Endothelial cell of umbilical vein (primary cell): ENCODE measurements at regions not wholly inside any gene's neighbourhood (a gene's known extent, or its start where the extent isn't known, plus 50 kb on each side); places are given as distances from the start of the nearest gene placed in this dataset.

Source experiments
- BruUV-seq: library from RNA; stranded (reverse); fragments of 400-500 nt; replicated peaks from 2 replicates; lab custom pipeline; 2021; lab: Mats Ljungman, UMichigan
- CTCF ChIA-PET: fragments of 300-600, 350-600 bp; sonication (Branson Sonifier 250); formaldehyde crosslinking; loops from one replicate; lab custom pipeline; 2021; ENCODE audit warnings: antibody characterized with exemption, inconsistent platforms; lab: Charles Lee
- POLR2A ChIA-PET: fragments of 300-600, 350-600 bp; sonication (Branson Sonifier 250); formaldehyde crosslinking; loops from one replicate; lab custom pipeline; 2021; ENCODE audit warnings: antibody characterized with exemption, inconsistent platforms; lab: Charles Lee
- DNase-seq: peaks from one replicate; pipeline ENCODE4 v3.0.0-alpha.2; 2011; ENCODE audit warnings: low read depth, low spot score
- FAIRE-seq: peaks from 2 replicates; lab custom pipeline; 2011; peaks lifted over from hg19 to GRCh38; lab: Jason Lieb, UNC
- H2AFZ ChIP-seq: 2 replicates; pipeline ENCODE4 v1.6.0; 2012; ENCODE audit warnings: low read depth, low read length, control low read depth, inconsistent platforms
- H3K27ac ChIP-seq: 2 replicates; pipeline ENCODE4 v1.5.1; 2011; ENCODE audit warnings: low read depth, mild to moderate bottlenecking, control low read depth, low read length, moderate library complexity; ENCODE audit not compliant: insufficient read depth
- H3K27me3 ChIP-seq, 2 experiments: 2 replicates each; pipeline versions ENCODE4 v1.6.0 to v1.6.1; 2011; ENCODE audit warnings: low read length in 2 of 2, mixed read lengths in 1 of 2; ENCODE audit not compliant: control insufficient read depth in 2 of 2, insufficient read depth in 2 of 2
- H3K36me3 ChIP-seq, 2 experiments: 2 replicates in 1 of 2; 3 replicates in 1 of 2; pipeline ENCODE4 v1.5.1; 2011; ENCODE audit warnings: low read length in 2 of 2, mild to moderate bottlenecking in 1 of 2, moderate library complexity in 1 of 2; ENCODE audit not compliant: control insufficient read depth in 2 of 2, insufficient read depth in 2 of 2; ENCODE audit errors: extremely low read depth in 1 of 2
- H3K4me1 ChIP-seq: 3 replicates; pipeline ENCODE4 v1.5.1; 2011; ENCODE audit warnings: mild to moderate bottlenecking, low read length; ENCODE audit not compliant: control insufficient read depth, insufficient read depth; ENCODE audit errors: extremely low read depth
- H3K4me2 ChIP-seq: 2 replicates; pipeline ENCODE4 v1.6.1; 2011; ENCODE audit warnings: low read length, control low read depth, mixed read lengths; ENCODE audit not compliant: insufficient read depth
- H3K4me3 ChIP-seq, 3 experiments: fragments of 200-600 bp in 1 of 3; sonication (generic), shearing (Covaris generic) in 1 of 3; replicated peaks in 1 of 3; 2 replicates each; pipeline ENCODE4 v1.5.1; 2011 to 2016; ENCODE audit warnings: control low read depth in 3 of 3, low read length in 3 of 3, mild to moderate bottlenecking in 2 of 3, inconsistent platforms in 1 of 3, low read depth in 1 of 3, moderate library complexity in 1 of 3; ENCODE audit not compliant: insufficient read depth in 1 of 3
- H3K79me2 ChIP-seq: 2 replicates; pipeline ENCODE4 v1.6.0; 2012; ENCODE audit warnings: low read length, inconsistent platforms; ENCODE audit not compliant: control insufficient read depth, insufficient read depth
- H3K9ac ChIP-seq: replicated peaks from 2 replicates; pipeline ENCODE3; 2011; ENCODE audit warnings: low read length, control low read depth; ENCODE audit not compliant: insufficient read depth; ENCODE audit errors: extremely low read depth
- H3K9me1 ChIP-seq: replicated peaks from 3 replicates; pipeline ENCODE4 v1.6.0; 2011; ENCODE audit warnings: mild to moderate bottlenecking, low read length; ENCODE audit not compliant: control insufficient read depth, insufficient read depth; ENCODE audit errors: extremely low read depth
- H3K9me3 ChIP-seq: replicated peaks from 2 replicates; pipeline ENCODE4 v1.5.1; 2012; ENCODE audit warnings: low read length, inconsistent platforms; ENCODE audit not compliant: control insufficient read depth, insufficient read depth
- H4K20me1 ChIP-seq: replicated peaks from 2 replicates; pipeline ENCODE3; 2011; ENCODE audit warnings: mild to moderate bottlenecking, low read length; ENCODE audit not compliant: control insufficient read depth, insufficient read depth; ENCODE audit errors: extremely low read depth
- CTCF ChIP-seq, 2 donors: IDR thresholded peaks; 1 replicate in 1 of 2; 2 replicates in 1 of 2; pipeline ENCODE4 v1.5.1; 2011; ENCODE audit warnings: low read length in 2 of 2, mild to moderate bottlenecking in 2 of 2, moderate library complexity in 2 of 2, control low read depth in 1 of 2, inconsistent platforms in 1 of 2, low read depth in 1 of 2; ENCODE audit not compliant: insufficient read depth in 1 of 2; ENCODE audit errors: extremely low read depth in 1 of 2
- EZH2 ChIP-seq: IDR thresholded peaks from 2 replicates; pipeline ENCODE4 v1.6.1; 2012; ENCODE audit warnings: borderline replicate concordance, low read depth, mild to moderate bottlenecking, moderate library complexity, low read length, inconsistent platforms; ENCODE audit not compliant: severe bottlenecking
- GATA2 ChIP-seq: IDR thresholded peaks from 2 replicates; pipeline ENCODE4 v1.7.0; 2011; ENCODE audit warnings: low read depth, mild to moderate bottlenecking, moderate library complexity, mixed read lengths, low read length; ENCODE audit not compliant: insufficient read length, insufficient read depth
- MAX ChIP-seq: IDR thresholded peaks from 2 replicates; pipeline ENCODE4 v1.6.1; 2011; ENCODE audit not compliant: insufficient read depth, insufficient read length
- MYC ChIP-seq: IDR thresholded peaks from one replicate; pipeline ENCODE4 v1.6.1; 2011; ENCODE audit warnings: mild to moderate bottlenecking, low read depth, low read length
- POLR2A ChIP-seq: IDR thresholded peaks from 2 replicates; pipeline ENCODE4 v1.6.1; 2012; ENCODE audit warnings: low read depth, mild to moderate bottlenecking, control low read depth, low read length
- dilution Hi-C: fragments of 300-500 bp; cut with MboI; formaldehyde crosslinking; loops from one replicate; pipeline ENCODE4 v1.15.0; 2019; ENCODE audit warnings: low sequenced_read_pairs; ENCODE audit not compliant: extremely low pct_ligation_motif_present
- intact Hi-C: fragments of 100-400 bp; cut with micrococcal nuclease; formaldehyde crosslinking; loops from one replicate; pipeline ENCODE4 v1.10.0; 2022

DNA sequence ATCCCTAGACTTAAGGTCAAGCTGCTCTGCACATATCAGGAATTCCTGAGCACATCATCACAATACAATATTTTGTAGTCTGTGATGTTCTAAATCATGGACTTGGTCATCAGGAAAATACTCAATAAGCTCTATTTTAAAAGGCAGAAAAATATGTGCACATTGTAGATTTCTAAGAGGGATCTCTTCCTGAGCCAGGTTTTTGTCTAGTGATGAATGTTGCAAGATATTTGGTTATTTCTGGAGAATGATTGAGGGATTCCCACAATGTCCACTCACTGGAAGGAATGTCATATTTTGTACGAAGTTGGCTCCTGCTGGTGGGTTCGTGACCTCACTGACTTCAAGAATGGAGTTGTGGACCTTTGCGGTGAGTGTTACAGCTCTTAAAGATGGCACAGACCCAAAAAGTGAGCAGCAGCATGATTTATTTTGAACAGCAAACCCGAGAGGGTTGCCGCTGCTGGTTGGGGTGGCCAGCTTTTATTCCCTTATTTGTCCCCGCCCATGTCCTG, 300.9 kb upstream of the DCN start:
- H3K9ac ChIP-seq: no peak overlapping the region
- POLR2A ChIA-PET: no interaction called here
- H3K4me3 ChIP-seq: no peak overlapping the region
- TF ChIP-seq EZH2 (no peak), MYC (no peak), MAX (no peak), POLR2A (no peak), CTCF (IDR thresholded peaks at IDR 0.05; ENCODE audit: extremely low read depth in 1 of 2, insufficient read depth in 1 of 2, low read depth in 1 of 2, low read length in 2 of 2) (no peak), GATA2 (no peak)
- no peaks in the 10 kb centered on the region for H4K20me1 ChIP-seq
- H3K27me3 ChIP-seq: no peaks in the 10 kb centered on the region
- H3K36me3 ChIP-seq: no peaks in the 10 kb centered on the region
- H3K9me3 ChIP-seq: no peaks in the 10 kb centered on the region
- no peak overlapping the region for H3K4me2 ChIP-seq
- no peaks in the 10 kb centered on the region for H3K4me1 ChIP-seq
- DNase-seq (no peak), FAIRE-seq (no peak)
- no peaks in the 10 kb centered on the region for H3K9me1 ChIP-seq
- CTCF ChIA-PET: interaction anchor here (0.9 to 1.0 kb wide), 2 partner anchors 13 to 102 kb away, joined by 4 read pairs; no protein-coding TSS in a partner anchor
- intact Hi-C loops: no loop called here
- no peak overlapping the region for H3K27ac ChIP-seq
- no TSS peak for BruUV-seq
- H3K79me2 ChIP-seq: no peaks in the 10 kb centered on the region
- H2AFZ ChIP-seq: no peak overlapping the region
- dilution Hi-C loops: no loop called here
